Neuronal stem cell (in vitro differentiated cells): ENCODE measurements at regions not wholly inside any gene's neighbourhood (a gene's known extent, or its start where the extent isn't known, plus 50 kb on each side); places are given as distances from the start of the nearest gene placed in this dataset.

ENCODE experiments used
- DNase-seq: peaks from one replicate; pipeline ENCODE4 v3.0.0-alpha.2; 2013; ENCODE audit warnings: low spot score
- H2AFZ ChIP-seq: one replicate; pipeline ENCODE4 v1.6.1; 2013; ENCODE audit warnings: mild to moderate bottlenecking, low read length, inconsistent platforms
- H2AK5ac ChIP-seq: 2 replicates; pipeline ENCODE4 v1.6.1; 2013; ENCODE audit warnings: low read depth, mild to moderate bottlenecking, inconsistent platforms, low read length, moderate library complexity, mixed read lengths
- H2BK120ac ChIP-seq: 2 replicates; pipeline ENCODE4 v1.6.1; 2013; ENCODE audit warnings: low read depth, mild to moderate bottlenecking, inconsistent platforms, low read length, moderate library complexity, mixed read lengths
- H2BK12ac ChIP-seq: one replicate; pipeline ENCODE4 v1.6.1; 2013; ENCODE audit warnings: low read length, inconsistent platforms
- H2BK15ac ChIP-seq: 2 replicates; pipeline ENCODE4 v1.6.1; 2013; ENCODE audit warnings: mild to moderate bottlenecking, low read length, inconsistent platforms, mixed read lengths
- H2BK5ac ChIP-seq: one replicate; pipeline ENCODE4 v1.6.1; 2013; ENCODE audit warnings: inconsistent platforms, mild to moderate bottlenecking, low read length, moderate library complexity
- H3K14ac ChIP-seq: one replicate; pipeline ENCODE4 v1.6.1; 2013; ENCODE audit warnings: low read length, inconsistent platforms
- H3K18ac ChIP-seq: 2 replicates; pipeline ENCODE4 v1.6.1; 2013; ENCODE audit warnings: low read length, inconsistent platforms
- H3K23ac ChIP-seq: 2 replicates; pipeline ENCODE4 v1.6.1; 2013; ENCODE audit warnings: low read depth, mild to moderate bottlenecking, mixed read lengths, low read length, inconsistent platforms; ENCODE audit not compliant: poor library complexity
- H3K27ac ChIP-seq: replicated peaks from 3 replicates; pipeline ENCODE4 v1.5.1; 2013; ENCODE audit warnings: low read length, inconsistent platforms
- H3K27me3 ChIP-seq, 3 experiments: 2 replicates each; pipeline ENCODE4 v1.6.1; 2013; ENCODE audit warnings: low read length in 3 of 3, mild to moderate bottlenecking in 2 of 3, inconsistent platforms in 1 of 3, low read depth in 1 of 3, mixed read lengths in 1 of 3, moderate library complexity in 1 of 3; ENCODE audit not compliant: control insufficient read depth in 3 of 3, insufficient read depth in 3 of 3
- H3K36me3 ChIP-seq, 2 donors: replicated peaks in 1 of 2; 2 replicates each; pipeline ENCODE4 v1.6.1; 2013; ENCODE audit warnings: low read length in 2 of 2; ENCODE audit not compliant: control insufficient read depth in 2 of 2, insufficient read depth in 2 of 2
- H3K4ac ChIP-seq: 2 replicates; pipeline ENCODE4 v1.6.1; 2013; ENCODE audit warnings: inconsistent platforms, mild to moderate bottlenecking, low read length, moderate library complexity
- H3K4me1 ChIP-seq, 2 donors: 1 replicate in 1 of 2; 2 replicates in 1 of 2; pipeline ENCODE4 v1.6.1; 2013; ENCODE audit warnings: low read length in 2 of 2, low read depth in 1 of 2; ENCODE audit not compliant: control insufficient read depth in 2 of 2, insufficient read depth in 1 of 2
- H3K4me2 ChIP-seq: one replicate; pipeline ENCODE4 v1.6.1; 2013; ENCODE audit warnings: mild to moderate bottlenecking, low read length, inconsistent platforms; ENCODE audit not compliant: insufficient read depth, poor library complexity, severe bottlenecking
- H3K4me3 ChIP-seq, 2 donors: 2 replicates each; pipeline ENCODE4 v1.5.1; 2013; ENCODE audit warnings: low read length in 2 of 2, mild to moderate bottlenecking in 2 of 2, inconsistent platforms in 1 of 2, moderate library complexity in 1 of 2
- H3K79me1 ChIP-seq: one replicate; pipeline ENCODE4 v1.6.1; 2013; ENCODE audit warnings: low read depth, mild to moderate bottlenecking, inconsistent platforms, low read length, moderate library complexity
- H3K9ac ChIP-seq: one replicate; pipeline ENCODE4 v1.6.1; 2013; ENCODE audit warnings: mild to moderate bottlenecking, low read depth, low read length, inconsistent platforms; ENCODE audit not compliant: poor library complexity
- H3K9me3 ChIP-seq, 2 donors: replicated peaks in 1 of 2; 2 replicates each; pipeline versions ENCODE3 to v1.6.1; 2013; ENCODE audit warnings: low read length in 2 of 2, mild to moderate bottlenecking in 2 of 2, inconsistent platforms in 1 of 2, low read depth in 1 of 2, mixed read lengths in 1 of 2, moderate library complexity in 1 of 2; ENCODE audit not compliant: control insufficient read depth in 2 of 2, insufficient read depth in 1 of 2
- H4K8ac ChIP-seq: one replicate; pipeline ENCODE4 v1.6.1; 2013; ENCODE audit warnings: low read depth, mild to moderate bottlenecking, inconsistent platforms, low read length, moderate library complexity
- H4K91ac ChIP-seq: one replicate; pipeline ENCODE4 v1.6.1; 2013; ENCODE audit warnings: low read length, low read depth, mild to moderate bottlenecking, inconsistent platforms; ENCODE audit not compliant: poor library complexity
- WGBS, 2 donors: extraction: QIAGEN DNeasy Blood & Tissue Kit; methylation state at CpG; one replicate each; pipeline ENCODE4 v1.1.7; 2013; ENCODE audit warnings: missing lambda C conversion rate in 2 of 2, mixed read lengths in 1 of 2; ENCODE audit not compliant: insufficient read length in 2 of 2, insufficient replicate concordance in 1 of 2; ENCODE audit errors: extremely low coverage in 2 of 2; 5-methylcytosine and 5-hydroxymethylcytosine counted together

DNA sequence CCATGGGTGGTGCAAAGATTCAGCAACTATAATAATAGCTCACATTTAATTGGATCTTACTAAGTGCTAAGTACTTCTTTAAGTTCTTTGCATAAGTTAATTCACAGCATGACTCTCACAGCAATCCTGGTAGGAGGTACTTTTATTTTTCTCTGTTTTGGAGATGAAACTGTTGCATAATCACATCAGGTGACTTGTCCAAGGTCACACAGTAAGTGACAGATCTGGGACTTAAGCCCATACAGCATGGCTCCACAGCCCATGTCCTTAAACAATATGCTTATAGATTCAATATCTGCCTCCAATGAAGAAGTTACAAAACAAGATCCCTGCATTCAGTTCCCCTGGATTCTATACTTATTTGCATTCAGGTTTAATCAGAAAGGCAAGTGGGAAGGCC, 171.8 kb downstream of the CNTN3 start:
- Histone ChIP-seq H3K79me1 (no peaks in the 10 kb centered on the region), H3K9ac (no peak overlapping the region), H2BK15ac (no peak overlapping the region), H3K4me2 (no peak overlapping the region), H3K4ac (no peak overlapping the region), H3K14ac (no peak overlapping the region), H2BK5ac (no peak overlapping the region), H3K27ac (no peak overlapping the region), H3K4me1 (no peaks in the 10 kb centered on the region), H4K91ac (no peak overlapping the region), H2BK12ac (no peak overlapping the region), H3K18ac (no peak overlapping the region), H2AK5ac (no peak overlapping the region), H3K27me3 (no peaks in the 10 kb centered on the region), H3K4me3 (no peak overlapping the region), H3K23ac (no peak overlapping the region), H4K8ac (no peak overlapping the region), H3K9me3 (no peaks in the 10 kb centered on the region), H2BK120ac (no peak overlapping the region), H3K36me3 (no peaks in the 10 kb centered on the region), H2AFZ (no peak overlapping the region)
- DNase-seq = no peak

DNA sequence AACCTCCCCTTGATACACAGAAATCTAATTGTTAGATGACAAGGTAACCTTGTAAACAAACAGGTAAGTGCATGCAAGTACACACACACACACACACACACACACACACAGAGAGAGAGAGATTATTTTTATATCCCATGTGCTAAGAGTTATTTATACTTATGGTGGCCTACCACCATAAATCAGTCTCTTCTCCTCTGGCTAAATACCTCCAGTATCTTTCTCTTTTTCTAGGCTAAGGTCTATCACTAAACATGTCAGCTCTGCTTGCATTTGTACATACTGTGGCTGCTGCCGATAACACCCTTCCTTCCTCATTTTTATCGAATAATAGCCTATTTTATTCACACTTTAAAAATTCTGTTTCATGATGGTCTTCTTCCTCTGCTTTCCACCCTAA, 172.4 kb downstream of the CNTN3 start:
- H3K79me1 ChIP-seq = no peaks in the 10 kb centered on the region
- H3K4me2 ChIP-seq = no peak overlapping the region
- no peak overlapping the region for H3K23ac ChIP-seq
- H3K18ac ChIP-seq = no peak overlapping the region
- no CpG with 5 or more reads among the region's 2 CpGs for WGBS, 2 donors
- DNase-seq = no peak
- no peaks in the 10 kb centered on the region for H3K9me3 ChIP-seq
- no peak overlapping the region for H3K4me3 ChIP-seq
- H3K27ac ChIP-seq = no peak overlapping the region
- no peak overlapping the region for H2BK5ac ChIP-seq
- H4K8ac ChIP-seq = no peak overlapping the region
- no peak overlapping the region for H3K14ac ChIP-seq
- H2BK12ac ChIP-seq = no peak overlapping the region
- H2BK120ac ChIP-seq = no peak overlapping the region
- H4K91ac ChIP-seq = no peak overlapping the region
- H2BK15ac ChIP-seq = no peak overlapping the region
- no peaks in the 10 kb centered on the region for H3K36me3 ChIP-seq
- no peaks in the 10 kb centered on the region for H3K4me1 ChIP-seq
- H3K27me3 ChIP-seq = no peaks in the 10 kb centered on the region
- no peak overlapping the region for H3K4ac ChIP-seq
- H2AFZ ChIP-seq = no peak overlapping the region
- no peak overlapping the region for H3K9ac ChIP-seq
- H2AK5ac ChIP-seq = no peak overlapping the region

DNA sequence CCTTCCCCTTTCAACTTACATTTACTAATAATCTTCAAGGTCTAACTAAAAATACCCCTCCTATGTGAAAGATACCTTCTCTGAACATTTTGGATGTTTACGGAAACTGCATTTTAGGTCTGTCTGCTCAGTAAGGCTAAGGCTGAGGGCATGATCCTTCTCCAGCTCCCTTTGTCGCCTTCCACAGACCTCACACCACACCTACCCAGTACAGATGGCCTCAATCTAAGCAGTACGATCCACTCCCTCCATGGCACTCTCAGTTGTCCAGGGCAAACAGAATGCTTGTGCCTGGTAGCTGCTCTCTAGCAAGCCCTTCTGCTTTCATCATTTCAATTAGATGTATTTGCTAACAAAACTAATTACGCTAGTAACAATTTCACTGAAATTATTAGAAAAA, 178.3 kb downstream of the CNTN3 start:
- WGBS, 2 donors = no CpG with 5 or more reads among the region's 4 CpGs
- H2BK15ac ChIP-seq = no peak overlapping the region

DNA sequence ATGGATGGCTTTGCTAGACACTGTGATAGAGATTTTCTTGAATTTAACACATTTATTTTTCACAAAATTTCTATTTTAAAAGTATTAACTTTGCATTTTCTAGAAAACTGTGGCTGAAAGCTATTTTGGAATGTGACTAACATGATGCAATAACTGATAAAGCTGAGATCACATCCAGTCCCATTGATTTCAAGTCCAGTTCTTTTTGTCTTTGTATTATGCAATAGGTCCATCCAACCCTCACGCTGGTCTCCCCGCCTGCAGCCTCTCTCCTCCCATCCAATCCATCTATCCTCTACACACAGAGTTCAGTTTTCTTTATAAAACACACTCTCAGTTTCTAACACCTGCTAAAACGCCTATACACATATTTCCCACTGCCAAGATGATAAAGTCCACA, 178.8 kb downstream of the CNTN3 start:
- Histone ChIP-seq H2AK5ac (no peak overlapping the region), H2BK5ac (no peak overlapping the region), H4K8ac (no peak overlapping the region), H3K27ac (no peak overlapping the region), H3K36me3 (no peaks in the 10 kb centered on the region), H3K18ac (no peak overlapping the region), H2BK15ac (no peak overlapping the region), H2AFZ (no peak overlapping the region), H3K4ac (no peak overlapping the region), H2BK120ac (no peak overlapping the region), H3K4me1 (no peaks in the 10 kb centered on the region), H3K9ac (no peak overlapping the region), H3K79me1 (no peaks in the 10 kb centered on the region), H3K23ac (no peak overlapping the region), H3K27me3 (no peaks in the 10 kb centered on the region), H4K91ac (no peak overlapping the region), H2BK12ac (no peak overlapping the region), H3K4me2 (no peak overlapping the region), H3K9me3 (no peaks in the 10 kb centered on the region), H3K4me3 (no peak overlapping the region), H3K14ac (no peak overlapping the region)
- no CpG with 5 or more reads among the region's 3 CpGs for WGBS, 2 donors
- no peak for DNase-seq

More for the DNA sequence above, 178.3 kb downstream of the CNTN3 start:
- H3K79me1 ChIP-seq = no peaks in the 10 kb centered on the region
- H3K4me2 ChIP-seq = no peak overlapping the region
- no peaks in the 10 kb centered on the region for H3K9me3 ChIP-seq
- no peak overlapping the region for H2BK5ac ChIP-seq
- H2AFZ ChIP-seq = no peak overlapping the region
- DNase-seq = no peak
- no peak overlapping the region for H3K27ac ChIP-seq
- no peak overlapping the region for H2BK120ac ChIP-seq
- no peaks in the 10 kb centered on the region for H3K4me1 ChIP-seq
- H3K27me3 ChIP-seq = no peaks in the 10 kb centered on the region
- H3K9ac ChIP-seq = no peak overlapping the region
- no peak overlapping the region for H3K4me3 ChIP-seq
- no peak overlapping the region for H4K8ac ChIP-seq
- H3K23ac ChIP-seq = no peak overlapping the region
- H2AK5ac ChIP-seq = no peak overlapping the region
- H3K18ac ChIP-seq = no peak overlapping the region
- no peak overlapping the region for H4K91ac ChIP-seq
- no peaks in the 10 kb centered on the region for H3K36me3 ChIP-seq
- H2BK12ac ChIP-seq = no peak overlapping the region
- no peak overlapping the region for H3K4ac ChIP-seq
- H3K14ac ChIP-seq = no peak overlapping the region
